Hypothalamus (tissue), 51 donors: ENCODE measurements at regions not wholly inside any gene's neighbourhood (a gene's known extent, or its start where the extent isn't known, plus 50 kb on each side); places are given as distances from the start of the nearest gene placed in this dataset.
"Not testable (repeated sequence)": the region's sequence is repeated elsewhere in the genome, so short reads cannot be mapped to it uniquely, and the experiment has no call there.

Source experiments
- DNase-seq, 51 donors: peaks; one replicate each; lab custom pipeline; 2025; lab: John Stamatoyannopoulos, UW

DNA sequence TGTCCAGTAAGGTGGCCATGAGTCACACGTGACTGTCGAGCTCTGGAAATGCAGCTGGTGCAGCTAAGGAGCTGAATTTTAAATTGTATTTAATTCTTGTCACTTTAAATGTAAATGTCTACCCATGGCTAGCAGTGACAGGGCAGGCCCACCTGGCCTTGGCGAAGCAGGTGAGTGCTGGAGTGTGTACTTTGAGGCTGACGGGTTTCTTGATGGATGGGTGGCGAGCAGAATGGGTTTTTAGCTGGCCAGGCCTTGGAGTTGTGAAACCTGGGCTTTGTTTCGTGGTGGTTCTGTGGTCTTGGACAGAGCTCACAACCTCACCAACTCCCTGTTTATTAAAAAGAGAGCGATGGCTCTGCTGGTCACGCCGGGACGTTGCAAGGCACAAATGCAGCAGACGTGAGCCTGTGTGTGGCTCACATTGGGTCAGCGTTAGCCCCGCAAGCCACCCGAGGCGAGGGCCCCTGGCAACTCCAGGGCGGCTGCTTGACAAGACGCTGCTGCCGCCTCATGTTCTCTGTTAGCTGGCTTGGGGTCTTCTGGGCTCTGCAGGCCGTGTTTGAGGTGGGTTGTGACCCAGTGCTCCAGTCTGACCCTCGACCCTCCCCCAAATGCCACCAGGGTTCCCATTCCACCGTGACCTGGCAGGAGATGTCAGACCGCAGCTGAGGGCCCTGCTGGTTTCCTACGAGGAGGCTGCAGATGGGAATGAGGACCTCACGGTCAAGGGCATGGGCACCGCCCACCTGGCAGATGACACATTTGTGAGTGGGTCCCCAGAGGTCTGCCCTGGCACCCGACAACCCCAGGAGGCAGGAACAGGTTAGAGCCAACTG, 184.1 kb upstream of the ZNF469 start:
- DNase-seq, result not testable (repeated sequence)

DNA sequence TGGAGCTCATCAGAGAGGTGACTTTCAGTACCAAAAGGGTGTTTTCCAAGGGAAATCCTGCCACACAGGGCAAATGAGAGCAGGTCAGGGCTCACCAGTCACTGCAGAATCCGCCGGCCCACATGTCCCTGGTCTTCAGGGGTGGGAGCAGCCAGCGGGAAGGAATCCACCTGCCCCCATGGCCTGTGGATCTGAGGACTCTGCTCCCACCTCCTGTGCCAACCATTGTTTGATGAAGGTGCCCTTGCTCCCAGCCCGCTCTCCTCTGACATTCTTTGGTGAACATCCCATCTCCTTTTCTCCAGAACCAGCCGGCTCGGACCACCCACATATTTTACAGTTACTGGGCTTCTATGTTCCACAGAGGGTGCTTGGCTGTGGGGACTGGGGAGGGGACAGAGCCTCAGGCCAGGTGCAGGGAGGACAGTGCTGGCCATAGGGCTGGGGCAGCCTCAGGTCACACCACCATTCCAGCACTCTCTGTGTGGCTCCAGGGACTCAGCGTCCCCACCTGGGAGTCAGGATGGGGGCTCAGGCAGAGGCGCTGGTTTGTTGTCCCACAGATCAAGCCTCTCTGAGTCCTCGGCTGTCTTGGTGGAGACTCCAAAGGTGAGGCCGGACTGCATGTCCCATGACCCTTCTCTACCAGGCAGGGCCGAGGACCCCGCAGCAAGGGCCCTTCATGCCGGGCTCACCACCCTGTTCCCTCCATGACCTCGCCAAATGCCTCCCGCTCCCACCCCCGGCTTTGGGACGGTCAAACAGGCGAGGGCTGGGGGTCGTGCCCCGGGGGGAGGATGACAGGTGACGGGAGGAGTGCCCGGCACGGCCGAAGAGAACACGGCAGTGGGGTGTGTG, 183.2 kb upstream of the ZNF469 start:
- not testable (repeated sequence) for DNase-seq

DNA sequence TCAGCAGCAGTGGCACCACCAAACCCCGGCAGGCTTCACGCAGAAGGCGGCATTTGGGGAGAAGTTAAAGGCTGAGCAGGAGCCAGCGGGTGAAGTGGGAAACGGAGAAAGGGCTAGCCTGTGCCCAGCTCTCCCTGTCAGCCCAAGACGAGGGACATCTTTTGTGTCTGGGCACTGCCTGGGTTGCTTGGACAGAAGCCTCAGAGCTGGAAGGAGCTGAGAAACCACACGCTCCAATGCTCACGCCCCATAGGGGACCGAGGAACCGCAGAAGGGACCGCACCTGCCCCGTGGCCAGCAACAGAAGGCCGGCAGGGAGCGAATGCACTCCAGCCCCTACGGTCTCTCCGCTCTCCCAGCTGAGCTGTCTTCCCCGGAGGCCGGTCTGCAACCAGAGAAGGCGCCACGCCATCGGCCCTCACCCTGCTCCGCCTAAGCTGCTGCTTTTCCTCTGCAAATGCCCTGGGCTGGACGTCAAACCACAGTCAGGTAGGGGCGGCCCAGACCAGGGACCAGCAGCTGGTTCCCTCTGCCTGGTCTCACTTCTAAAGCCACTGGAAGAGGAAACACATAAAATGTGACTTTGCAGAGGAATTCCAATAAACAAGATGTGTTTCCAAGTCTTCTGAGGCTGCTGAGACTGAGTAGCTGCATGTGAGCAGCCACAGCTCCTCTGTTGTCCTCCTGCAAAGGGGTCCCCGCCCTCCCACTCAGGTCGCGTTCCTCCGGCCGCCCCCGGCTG, 182.4 kb upstream of the ZNF469 start:
- not testable (repeated sequence) for DNase-seq

DNA sequence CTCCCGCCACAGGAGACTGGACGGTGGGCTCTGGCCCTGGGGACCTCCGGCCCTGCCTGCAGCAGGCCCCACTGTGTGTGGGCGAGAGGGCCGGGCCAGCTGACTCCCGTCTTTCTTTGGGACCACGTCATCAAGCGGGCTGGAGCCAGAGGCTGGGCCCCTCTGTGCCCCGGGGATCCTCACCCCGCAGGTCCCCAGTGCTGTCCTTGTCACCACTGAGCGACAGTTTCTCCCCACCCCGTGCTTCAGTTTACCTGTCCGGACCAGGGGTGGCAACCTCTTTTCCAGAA, 181.9 kb upstream of the ZNF469 start:
- no peak for DNase-seq

DNA sequence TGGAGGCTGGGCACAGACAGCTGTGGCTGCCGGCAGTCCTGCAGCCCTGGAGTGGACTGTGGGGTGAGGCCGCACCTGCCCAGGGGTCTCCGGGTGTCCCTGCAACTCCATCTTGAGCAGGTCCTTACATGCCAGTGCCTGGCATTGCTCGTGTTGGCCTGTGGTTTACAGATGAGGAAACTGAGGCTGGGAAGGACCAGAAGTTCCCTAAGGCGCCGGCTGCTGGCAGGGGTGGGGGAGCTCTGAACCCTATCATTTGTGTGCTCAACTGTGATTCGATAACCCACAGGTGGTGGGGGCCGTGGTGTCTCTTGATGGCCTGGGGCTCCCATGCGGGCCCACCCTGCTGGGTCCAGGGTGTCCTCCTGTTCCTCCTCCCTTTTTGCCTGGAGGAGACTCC, 181.1 kb upstream of the ZNF469 start:
- DNase-seq, result not testable (repeated sequence)

DNA sequence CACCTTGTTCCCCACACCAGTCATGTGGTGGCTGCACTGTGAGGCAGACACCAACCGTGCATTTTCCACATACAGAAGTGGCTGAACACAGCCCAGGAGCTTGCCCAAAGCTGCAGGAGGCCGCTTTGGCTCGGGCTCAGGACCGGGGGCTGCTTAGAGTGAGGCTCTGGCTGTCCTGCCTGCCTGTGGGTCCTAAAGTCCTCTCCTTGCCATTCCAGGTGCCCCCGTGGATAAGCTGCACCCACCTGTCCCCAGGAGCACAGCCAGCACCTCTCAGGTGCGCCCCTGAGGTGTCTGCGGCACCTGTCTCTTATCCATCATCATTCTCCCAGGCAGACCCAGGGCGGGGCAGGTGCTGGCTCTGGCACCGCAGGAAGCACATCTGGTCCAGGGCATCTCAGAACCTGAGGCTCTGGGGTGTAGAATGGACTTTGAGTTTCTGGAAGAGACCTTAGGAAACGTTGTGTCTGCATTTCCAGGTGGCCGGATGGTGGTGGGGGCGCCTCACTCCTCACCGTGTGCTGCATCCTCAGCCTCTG, 180.5 kb upstream of the ZNF469 start:
- DNase-seq, result no peak

DNA sequence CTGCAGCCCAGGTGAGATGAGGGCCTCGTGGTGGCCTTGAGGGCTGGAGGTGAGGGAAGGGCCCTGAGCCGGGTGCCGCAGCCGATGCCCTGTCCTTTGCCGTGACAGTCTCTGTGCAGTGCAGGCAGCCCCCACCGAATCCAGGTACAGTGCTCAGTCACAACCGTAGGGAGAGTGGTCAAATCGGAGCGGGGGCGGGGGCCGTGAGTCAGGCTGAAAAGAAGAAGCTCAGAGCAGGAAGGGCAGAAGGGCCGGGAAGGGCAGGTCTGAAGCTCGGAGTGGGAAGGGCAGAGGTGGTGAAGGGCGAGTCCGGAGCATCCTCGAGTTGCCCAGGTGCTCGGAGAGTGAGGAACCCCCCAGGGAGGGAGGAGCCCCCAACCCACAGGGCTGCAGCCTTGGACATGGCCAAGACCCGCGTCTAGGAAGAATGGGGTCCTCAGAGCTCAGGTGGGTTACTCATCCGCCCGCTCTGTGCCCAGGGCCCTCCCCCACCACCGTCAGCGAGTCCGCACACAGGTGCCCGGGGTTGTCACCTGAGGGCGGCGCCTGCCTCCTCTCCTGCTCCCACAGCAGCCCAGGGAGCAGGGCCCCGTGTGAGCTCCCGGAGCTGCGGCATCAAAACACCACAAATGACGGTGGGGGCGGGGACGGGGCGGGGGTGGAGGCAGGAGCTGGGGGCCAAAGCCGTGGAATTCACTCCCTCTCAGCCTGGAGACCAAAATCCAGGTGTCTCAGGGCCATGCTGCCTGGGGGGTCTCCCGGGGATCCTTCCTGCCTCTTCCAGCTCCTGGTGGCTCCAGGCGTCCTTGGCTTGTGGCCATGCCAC, 179.7 kb upstream of the ZNF469 start:
- not testable (repeated sequence) for DNase-seq

DNA sequence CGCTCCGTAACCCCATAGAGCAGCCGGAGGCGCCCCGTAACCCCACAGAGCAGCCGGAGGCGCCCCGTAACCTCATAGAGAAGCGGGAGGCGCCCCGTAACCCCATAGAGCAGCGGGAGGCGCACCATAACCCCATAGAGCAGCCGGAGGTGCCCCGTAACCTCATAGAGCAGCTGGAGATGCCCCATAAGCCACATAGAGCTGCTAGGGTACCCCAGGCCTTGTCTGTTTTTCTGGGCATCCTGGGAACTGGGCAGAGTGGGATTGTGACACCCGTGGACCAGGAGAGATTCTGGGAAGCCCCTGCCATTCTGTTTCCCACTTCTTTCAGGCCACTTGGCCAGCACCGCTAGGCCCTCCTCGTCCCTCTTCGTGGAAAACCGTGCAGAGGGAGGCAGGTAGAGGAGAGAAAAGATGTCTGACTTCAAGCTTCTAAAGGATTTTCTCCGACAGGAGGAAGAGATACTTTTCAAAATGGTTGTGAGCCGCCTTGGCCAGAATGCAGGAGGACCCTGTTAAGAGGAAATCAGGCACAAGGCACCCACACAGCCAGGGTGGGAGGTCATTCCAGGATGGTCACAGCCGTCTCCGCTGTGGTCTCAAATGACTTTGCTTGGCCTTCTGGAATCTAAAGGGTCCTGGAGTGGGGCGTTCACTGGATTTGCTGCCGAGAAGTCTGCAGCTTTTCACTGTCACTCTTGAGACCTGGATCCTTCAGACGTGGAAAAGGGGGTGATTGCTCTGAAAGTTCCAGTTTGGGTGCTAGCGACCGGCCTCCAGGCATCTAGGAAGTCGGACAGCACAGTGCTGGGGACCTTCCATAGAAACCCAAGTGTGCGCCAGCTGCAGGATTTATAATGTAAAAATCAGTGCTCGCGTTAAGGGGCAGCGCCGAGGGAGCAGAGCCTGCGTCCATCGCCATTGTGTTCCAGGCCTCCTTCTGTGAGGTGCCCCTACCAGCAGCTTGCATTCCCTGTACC, 178.3 kb upstream of the ZNF469 start:
- DNase-seq, result not testable (repeated sequence)

DNA sequence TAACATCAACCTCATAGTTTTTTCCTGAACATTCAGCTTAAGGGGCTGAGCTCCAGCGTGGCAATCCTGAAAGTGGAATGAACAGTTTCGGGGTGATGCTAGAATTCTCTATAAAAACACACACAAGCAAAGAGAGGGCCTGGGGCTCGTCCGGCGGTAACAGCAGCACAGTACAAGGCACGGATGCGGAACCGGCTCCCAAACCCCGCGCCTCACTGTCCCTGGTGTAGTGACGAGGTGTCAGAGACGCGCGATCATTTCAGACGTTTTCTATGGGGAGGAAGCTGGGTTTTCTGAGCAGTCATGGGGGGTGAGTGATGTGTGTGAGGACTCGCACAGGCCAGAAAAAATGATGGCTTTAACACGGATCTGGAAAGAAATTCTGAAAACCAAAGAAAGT, 177.3 kb upstream of the ZNF469 start:
- DNase-seq, result not testable (repeated sequence)

DNA sequence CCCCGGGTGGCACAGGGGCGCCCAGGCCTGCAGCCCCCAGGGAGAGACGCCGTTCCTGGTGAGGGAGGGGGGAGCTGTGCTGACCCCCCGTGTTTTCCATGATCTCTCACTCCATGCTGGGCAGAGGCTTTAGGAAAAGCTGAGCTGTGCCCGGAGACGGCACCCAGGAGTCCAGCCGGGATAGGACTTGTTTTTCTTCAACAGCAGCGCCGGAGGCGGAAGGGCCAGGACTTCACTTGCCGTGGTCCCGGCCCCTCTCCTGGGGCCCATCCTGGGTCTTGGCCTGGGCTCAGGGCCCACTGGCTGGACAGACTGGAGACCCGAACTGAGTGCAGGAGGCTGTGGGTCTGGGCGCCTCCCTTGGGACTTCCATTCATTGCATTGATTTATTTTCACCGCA, 176.8 kb upstream of the ZNF469 start:
- not testable (repeated sequence) for DNase-seq

DNA sequence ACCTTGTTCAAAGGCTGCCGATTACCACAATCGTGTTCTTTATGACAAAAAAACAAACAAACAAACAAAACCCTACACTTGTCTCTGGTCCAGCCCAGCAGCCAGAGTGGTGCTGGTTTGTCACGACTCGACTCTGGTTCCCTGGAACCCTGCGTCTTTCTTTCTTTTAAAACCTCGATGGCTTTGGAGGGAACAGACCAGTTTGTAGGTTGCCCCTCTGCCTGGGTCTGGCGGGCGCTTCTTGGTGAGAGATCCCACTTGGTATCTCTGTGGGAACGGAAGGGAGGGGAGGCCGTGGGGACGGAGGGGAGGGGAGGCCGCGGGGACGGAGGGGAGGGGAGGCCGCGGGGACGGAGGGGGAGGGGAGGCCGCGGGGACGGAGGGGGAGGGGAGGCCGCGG, 176.2 kb upstream of the ZNF469 start:
- DNase-seq, result not testable (repeated sequence)

DNA sequence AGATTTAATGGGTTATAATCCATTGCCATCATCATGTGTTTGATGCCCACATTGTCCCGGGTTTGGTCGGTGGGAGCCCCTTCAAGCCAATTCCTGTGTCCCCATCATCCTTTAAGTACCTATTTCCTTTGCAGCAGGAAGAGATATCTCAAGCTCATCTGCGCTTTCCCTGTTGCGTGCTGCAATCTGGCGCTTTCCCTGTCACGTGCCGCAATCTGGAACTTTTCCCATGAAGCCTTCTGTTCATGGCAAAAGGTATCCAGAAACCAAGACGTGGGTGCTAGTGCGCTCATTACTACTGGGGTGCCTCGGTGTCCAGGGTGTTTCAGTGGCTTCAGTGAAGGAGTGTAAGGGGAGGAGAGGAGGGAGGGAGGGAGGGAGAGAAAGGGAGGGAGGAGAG, 174.6 kb upstream of the ZNF469 start:
- no peak for DNase-seq

DNA sequence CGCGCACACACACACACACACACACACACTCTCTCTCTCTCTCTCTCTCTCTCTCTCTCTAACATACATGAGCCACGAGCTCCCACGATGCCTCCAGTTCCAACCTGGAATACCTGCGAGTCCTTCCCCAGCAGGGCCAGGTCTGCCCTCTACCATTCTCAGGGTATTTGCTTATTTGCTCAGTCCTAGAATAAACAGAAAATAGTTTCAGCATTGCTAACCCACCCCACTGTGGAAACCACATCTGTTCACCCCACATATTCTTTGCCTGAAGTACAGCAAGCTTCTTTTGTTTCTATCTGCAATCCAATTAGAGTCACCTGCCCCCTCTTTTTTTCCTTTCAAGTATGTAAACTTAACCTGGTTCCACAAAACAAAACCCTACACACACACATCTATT, 174.0 kb upstream of the ZNF469 start:
- DNase-seq, result not testable (repeated sequence)

DNA sequence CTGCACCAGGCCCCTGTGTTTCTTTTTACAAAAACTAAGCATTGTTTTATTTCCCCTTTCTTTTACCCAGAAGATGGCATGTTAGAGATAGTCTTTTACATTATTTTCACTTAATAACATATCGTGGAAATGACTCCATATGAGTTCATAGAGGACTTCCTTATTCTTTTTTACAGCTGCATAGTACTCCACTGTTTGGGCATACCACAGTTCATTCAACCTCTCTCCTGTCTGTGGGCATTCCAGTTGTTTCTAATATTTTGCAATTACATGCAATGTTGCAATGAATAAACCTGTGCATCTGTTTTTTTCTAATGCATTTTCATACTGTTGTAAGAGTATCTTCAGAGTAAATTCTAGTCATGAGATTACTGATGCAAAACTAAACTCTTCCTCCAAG, 173.2 kb upstream of the ZNF469 start:
- DNase-seq, result not testable (repeated sequence)

DNA sequence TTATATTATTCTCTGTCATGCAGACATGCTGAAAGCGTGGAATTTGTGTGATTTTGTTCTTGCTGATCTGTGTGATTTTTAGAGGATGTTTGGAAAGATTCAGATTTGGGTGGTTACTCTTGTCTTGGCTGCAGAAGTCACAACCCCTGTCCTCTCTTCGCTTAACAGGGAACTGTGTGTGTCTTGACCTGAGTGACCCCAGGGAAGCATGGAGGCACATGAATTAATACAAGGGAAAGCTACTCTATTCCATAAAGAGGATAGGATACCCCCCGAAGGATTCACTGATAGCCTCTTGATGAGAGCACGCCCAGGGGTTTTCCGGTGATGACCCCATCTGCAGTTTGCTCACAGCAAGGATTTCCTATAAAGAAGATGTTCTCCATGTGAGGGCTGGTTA, 168.8 kb upstream of the ZNF469 start:
- not testable (repeated sequence) for DNase-seq

DNA sequence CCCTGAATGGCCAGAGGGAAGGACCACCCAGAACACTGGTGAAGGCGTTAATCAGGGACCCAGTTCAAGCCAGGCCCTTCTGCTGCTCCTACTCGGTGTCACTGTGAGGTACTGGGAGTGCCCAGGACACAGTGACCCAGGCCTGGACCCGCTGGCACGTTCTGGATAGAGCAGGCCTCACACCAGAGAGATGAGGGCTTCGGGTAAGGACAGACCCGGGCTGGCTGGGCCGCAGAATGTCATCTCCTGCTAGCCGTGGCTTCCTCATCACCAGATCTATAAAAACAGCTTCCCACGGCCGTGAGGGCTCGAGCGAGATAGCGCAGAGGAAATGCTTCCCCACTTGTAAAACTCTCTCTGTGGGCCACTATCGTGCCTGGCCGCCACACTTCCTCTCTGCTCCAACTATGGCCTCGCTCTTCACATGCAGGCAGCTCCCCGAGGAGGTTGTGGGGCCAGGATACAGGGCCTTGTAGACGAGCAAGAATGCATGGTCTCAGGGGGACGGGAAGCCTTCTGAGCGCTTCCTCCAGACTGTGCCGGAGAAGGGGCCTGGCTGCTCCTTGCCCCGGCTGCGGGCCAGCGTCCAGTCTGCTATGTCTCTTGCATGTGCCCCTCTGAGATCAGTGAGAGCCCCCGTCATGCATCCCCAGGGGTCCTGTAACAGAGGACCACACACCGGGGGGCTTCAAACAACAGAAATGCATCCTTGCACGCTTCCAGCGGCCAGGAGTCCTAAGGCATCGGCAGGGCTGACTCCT, 161.6 kb upstream of the ZNF469 start:
- DNase-seq, result not testable (repeated sequence)

DNA sequence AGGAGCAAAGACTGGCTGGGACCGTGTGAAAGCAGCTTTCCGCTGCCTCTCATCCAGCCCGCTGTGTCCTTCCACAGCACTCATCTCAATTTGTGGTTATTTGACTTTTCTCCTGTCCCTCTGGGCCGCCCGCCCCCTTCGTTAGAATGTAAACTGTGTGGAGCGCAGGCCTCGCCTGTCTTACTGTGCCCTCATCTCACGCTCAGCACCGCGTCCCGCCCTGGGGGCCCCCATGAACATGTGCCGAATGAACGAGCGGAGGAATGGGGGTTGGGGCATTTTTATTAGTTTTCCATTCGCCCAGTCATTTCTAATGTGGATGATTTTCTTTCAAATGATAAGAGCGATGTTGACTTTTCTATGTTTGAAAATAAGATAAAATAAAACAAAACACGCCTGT, 159.1 kb upstream of the ZNF469 start:
- DNase-seq, result not testable (repeated sequence)
